GM18511 (cell line): ENCODE measurements at regions not wholly inside any gene's neighbourhood (a gene's known extent, or its start where the extent isn't known, plus 50 kb on each side); places are given as distances from the start of the nearest gene placed in this dataset.
"Not testable (repeated sequence)": the region's sequence is repeated elsewhere in the genome, so short reads cannot be mapped to it uniquely, and the experiment has no call there.

Source experiments
- ATAC-seq: cut with Tn5 transposase; IDR thresholded peaks from one replicate; pipeline ENCODE4 v1.9.1; 2021; ENCODE audit warnings: mild to moderate bottlenecking, moderate library complexity; ENCODE audit not compliant: unreplicated experiment

DNA sequence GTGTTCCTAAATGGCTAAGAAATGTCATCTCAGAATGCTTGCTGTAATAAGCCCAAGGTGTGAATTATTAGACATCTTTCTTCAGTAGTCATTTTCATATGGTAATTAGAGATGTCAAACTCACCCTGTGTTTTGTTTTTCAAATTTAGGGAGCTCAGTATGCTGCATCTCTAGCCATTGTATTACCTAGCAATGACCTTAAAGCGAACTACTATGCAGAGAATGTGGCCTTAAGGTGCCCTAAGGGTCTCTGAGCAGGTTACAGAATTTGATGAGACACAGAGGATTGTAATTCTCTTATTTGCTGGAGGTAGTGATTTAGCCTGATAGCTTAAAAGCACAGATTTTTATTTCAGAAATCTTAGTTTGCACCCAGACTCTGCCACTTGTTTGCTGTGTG lies 1052.6 kb upstream of the DDX18 start:
- no peak for ATAC-seq

- ATAC-seq = no peak
Observed at GRCh38 chr2:116769514-116769913, 1045.0 kb upstream of the DDX18 start.

DNA sequence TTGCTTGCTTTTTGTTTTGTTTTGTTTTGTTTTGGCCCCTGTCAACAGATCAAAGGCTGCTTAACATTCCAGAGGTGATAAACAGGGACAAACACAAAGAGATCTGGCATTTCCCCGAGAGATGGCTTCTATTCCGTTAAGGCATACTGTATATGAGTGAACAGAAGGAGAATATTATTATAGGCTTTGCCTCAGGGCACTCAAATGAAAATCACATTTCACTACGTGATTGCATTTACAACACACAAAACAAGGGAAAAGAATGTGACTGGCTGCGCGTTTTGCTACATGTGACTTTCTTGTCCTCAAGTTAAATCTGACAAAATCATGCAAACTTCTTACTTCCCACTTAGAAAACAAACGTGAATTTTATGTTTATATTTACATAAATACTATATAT lies 1037.9 kb upstream of the DDX18 start:
- ATAC-seq = no peak

DNA sequence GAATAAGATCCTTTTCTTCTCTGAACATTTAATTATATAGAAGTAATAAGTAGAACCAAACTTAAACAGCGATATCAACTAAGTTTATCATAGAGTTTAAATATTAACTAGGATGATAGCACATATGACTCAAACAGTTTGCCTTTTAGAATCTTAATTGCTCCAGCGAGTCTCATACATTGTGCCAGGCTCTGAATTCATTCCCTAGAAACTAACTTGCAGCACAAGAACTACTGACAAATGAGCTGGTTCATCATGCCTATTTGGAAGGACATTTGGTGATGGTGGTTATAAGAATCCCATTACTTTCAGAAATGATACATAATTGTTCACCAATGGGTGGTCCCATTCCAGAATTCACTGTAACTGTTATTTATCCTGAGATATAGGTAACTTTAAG lies 1026.6 kb upstream of the DDX18 start:
- no peak for ATAC-seq

GRCh38 chr2:116802671-116803070 lies 1011.8 kb upstream of the DDX18 start:
- no peak for ATAC-seq

GRCh38 chr2:116804901-116805300 lies 1009.6 kb upstream of the DDX18 start:
- ATAC-seq = no peak

- not testable (repeated sequence) for ATAC-seq
Observed at GRCh38 chr2:116806505-116806904, 1008.0 kb upstream of the DDX18 start.

DNA sequence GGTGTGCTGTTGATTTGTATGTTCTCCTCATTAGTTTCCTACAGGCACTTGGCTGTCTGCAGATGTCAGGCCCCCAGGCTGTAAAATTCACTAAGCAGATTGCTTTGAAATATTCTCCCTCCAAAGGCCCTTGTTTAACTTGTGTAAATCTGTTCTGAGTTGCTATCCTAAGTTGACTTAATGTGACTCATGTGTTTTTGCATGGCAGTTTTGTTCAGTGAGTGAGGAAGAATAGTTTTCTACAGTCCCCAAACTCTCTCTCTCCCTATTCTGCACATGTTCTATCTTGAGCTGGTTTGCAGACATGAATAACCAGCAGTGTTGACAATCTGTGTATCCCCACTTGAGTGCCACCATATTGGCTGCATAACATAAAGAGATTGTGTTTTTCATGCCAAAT lies 1005.4 kb upstream of the DDX18 start:
- ATAC-seq = no peak

GRCh38 chr2:116810071-116810470 lies 1004.4 kb upstream of the DDX18 start:
- no peak for ATAC-seq

GRCh38 chr2:116810645-116811044 lies 1003.8 kb upstream of the DDX18 start:
- ATAC-seq = no peak

GRCh38 chr2:116819355-116819754 lies 995.1 kb upstream of the DDX18 start:
- no peak for ATAC-seq

- no peak for ATAC-seq
Observed at GRCh38 chr2:116820986-116821385, 993.5 kb upstream of the DDX18 start.

DNA sequence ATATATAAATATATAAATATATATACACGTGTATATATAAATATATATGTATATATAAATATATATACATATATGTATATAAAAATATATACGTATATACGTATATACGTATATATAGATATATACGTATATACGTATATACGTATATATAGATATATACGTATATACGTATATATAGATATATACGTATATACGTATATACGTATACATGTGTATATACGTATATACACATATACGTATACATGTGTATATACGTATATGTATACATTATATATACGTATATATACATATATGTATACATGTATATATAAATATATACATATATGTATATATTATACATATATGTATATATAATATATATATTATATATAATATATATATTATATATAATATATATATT lies 984.9 kb upstream of the DDX18 start:
- not testable (repeated sequence) for ATAC-seq

- no peak for ATAC-seq
Observed at GRCh38 chr2:116832148-116832547, 982.3 kb upstream of the DDX18 start.

GRCh38 chr2:116833052-116833451 lies 981.4 kb upstream of the DDX18 start:
- ATAC-seq = no peak

DNA sequence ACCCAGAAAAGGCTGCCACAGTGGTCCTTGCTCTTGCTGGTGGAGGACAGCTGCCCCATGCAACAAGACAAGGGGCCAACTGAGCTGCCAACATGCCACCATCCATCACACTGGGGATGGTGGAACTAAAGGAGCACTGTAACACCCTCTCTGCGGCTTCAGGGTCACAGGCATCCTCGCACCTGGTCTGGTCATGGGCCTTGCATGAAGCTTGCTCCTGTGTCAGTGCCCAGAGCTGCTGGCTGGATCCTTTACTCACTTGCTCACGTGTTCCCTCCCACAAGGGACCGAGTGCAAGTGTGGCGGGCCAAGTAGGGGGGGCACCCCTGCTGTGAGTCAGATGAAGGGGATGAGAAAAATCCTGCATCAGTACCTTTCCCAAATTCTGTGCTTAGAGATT lies 972.3 kb upstream of the DDX18 start:
- ATAC-seq = no peak

GRCh38 chr2:116859708-116860107 lies 954.8 kb upstream of the DDX18 start:
- no peak for ATAC-seq

GRCh38 chr2:116874021-116874420 lies 940.5 kb upstream of the DDX18 start:
- ATAC-seq = no peak

- ATAC-seq = no peak
Observed at GRCh38 chr2:116877274-116877673, 937.2 kb upstream of the DDX18 start.

DNA sequence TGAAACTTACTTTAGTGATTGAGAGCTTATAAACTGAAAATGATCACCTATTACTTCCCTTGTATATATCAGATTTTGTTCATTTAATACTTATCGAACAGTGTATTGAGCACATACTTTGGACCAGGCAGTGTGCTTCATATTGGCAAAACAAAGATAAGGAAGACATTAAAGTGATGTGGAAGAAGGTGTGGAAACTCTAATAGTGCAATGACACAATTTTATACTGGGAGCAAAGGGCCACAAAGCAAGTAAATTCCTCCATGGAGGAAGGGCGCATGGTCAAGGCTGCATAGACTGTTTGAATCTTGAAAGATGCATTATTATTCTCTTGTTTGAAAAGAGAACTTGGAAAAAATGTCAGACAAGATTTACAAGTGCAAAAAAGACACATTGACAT lies 936.5 kb upstream of the DDX18 start:
- no peak for ATAC-seq

DNA sequence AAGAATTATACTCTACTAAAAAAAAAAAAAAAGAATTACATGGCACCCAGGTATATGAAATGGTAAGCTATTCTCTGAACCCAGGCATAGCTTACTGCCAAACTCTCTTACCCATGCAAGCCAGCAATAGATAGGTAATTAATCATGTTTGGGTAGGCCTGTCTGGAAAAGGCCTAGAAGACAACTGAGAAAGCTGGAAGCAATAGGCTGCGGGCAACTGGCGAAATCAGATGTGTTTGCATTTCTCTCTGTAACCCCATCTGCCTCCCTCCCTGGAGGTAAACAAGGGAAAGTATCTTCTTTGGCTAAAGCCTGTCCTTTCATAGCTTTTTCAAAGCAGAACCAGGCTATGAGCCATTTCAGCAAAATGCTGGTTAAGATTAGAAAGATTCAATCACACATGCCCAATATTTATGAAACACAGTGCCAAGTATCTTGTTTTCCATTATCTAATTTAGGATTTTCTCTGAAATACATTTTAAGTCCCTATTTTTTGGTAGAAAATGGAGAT lies 934.8 kb upstream of the DDX18 start:
- no peak for ATAC-seq

DNA sequence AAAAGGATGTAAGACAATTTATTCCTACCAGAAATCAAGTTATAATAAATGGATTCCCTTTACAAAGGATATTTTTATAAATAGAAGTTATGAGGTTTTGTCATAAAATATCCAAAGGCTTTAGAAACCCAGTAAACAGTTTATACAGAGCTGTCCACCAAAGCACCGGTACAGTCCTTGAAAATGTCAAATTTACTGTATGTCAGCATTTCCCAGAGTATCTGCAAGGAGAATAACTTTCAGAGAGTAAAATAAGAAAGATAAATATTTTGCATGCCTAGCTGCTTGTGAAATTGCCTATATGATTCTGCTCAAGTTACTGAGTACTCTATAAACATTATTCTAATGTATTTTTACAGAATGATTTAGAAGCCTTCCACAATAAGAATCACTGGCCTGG lies 923.3 kb upstream of the DDX18 start:
- no peak for ATAC-seq

DNA sequence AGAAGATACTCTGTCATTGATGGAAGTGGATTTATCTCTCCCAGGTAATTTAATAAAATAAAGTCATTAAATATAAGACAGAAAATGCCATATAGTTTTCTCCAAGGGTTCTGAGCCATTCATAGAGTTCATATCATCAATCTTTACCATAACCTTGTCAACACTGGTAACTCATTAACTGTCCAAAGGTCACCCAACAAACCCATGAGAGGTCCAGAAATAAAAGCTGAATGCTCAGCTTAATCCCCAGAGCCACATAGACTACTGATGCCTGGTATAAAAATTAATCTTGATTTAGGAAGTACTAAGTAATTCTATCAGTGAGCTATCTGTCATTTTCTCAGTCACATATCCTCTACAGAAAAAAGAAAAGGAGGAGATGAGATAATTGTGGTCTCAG lies 903.0 kb upstream of the DDX18 start:
- no peak for ATAC-seq

GRCh38 chr2:116915673-116916072 lies 898.8 kb upstream of the DDX18 start:
- ATAC-seq = no peak
